ENCODE measurements at regions not wholly inside any gene's neighbourhood (a gene's known extent, or its start where the extent isn't known, plus 50 kb on each side); places are given as distances from the start of the nearest gene placed in this dataset.

- no peaks in the 10 kb centered on the region for H3K4me1 ChIP-seq
- intact Hi-C loops (cut with DNase I): no loop called here
- H3K9me3 ChIP-seq: no peaks in the 10 kb centered on the region
- H3K27ac ChIP-seq: peak overlapping the region in 1 of 2 donors; percentile 11
- H3K36me3 ChIP-seq: no peaks in the 10 kb centered on the region
- H3K27me3 ChIP-seq: no peaks in the 10 kb centered on the region
- no peak for TF ChIP-seq CTCF (IDR thresholded peaks at IDR 0.05)
- DNase-seq (ENCODE audit: low spot score in 2 of 2): no peak
- no peak overlapping the region for H3K4me3 ChIP-seq
Observed at GRCh38 chr11:128341280-128342248, 245.8 kb downstream of the ETS1 start.

- no peak for TF ChIP-seq CTCF (IDR thresholded peaks at IDR 0.05)
- no peak overlapping the region for H3K27ac ChIP-seq
- intact Hi-C loops (cut with DNase I): loop anchor here (5.0 kb wide), 1 partner anchor 293 kb away; no protein-coding TSS in a partner anchor
Observed at GRCh38 chr11:128339792-128340191, 247.6 kb downstream of the ETS1 start.

GRCh38 chr11:128338811-128339210, 248.5 kb downstream of the ETS1 start:
- Histone ChIP-seq H3K4me3 (no peak overlapping the region), H3K36me3 (no peaks in the 10 kb centered on the region), H3K9me3 (no peaks in the 10 kb centered on the region), H3K27ac (no peak overlapping the region), H3K27me3 (no peaks in the 10 kb centered on the region), H3K4me1 (no peaks in the 10 kb centered on the region)
- no peak for TF ChIP-seq CTCF (IDR thresholded peaks at IDR 0.05)
- intact Hi-C loops (cut with DNase I): loop anchor here (5.0 kb wide), 1 partner anchor 293 kb away; no protein-coding TSS in a partner anchor
- DNase-seq (ENCODE audit: low spot score in 2 of 2): no peak

More at GRCh38 chr11:128339792-128340191, 247.6 kb downstream of the ETS1 start:
- no peak overlapping the region for H3K4me3 ChIP-seq
- no peaks in the 10 kb centered on the region for H3K4me1 ChIP-seq
- H3K36me3 ChIP-seq: no peaks in the 10 kb centered on the region
- no peaks in the 10 kb centered on the region for H3K27me3 ChIP-seq
- no peak for DNase-seq (ENCODE audit: low spot score in 2 of 2)
- H3K9me3 ChIP-seq: no peaks in the 10 kb centered on the region

- Histone ChIP-seq H3K27me3 (no peaks in the 10 kb centered on the region), H3K27ac (no peak overlapping the region), H3K36me3 (no peaks in the 10 kb centered on the region), H3K4me1 (no peaks in the 10 kb centered on the region), H3K9me3 (no peaks in the 10 kb centered on the region), H3K4me3 (no peak overlapping the region)
- no peak for TF ChIP-seq CTCF (IDR thresholded peaks at IDR 0.05)
- DNase-seq (ENCODE audit: low spot score in 2 of 2): peak in 1 of 2 donors; percentile 77
- intact Hi-C loops (cut with DNase I): loop anchor here (5.0 kb wide), 1 partner anchor 296 kb away; no protein-coding TSS in a partner anchor
Observed at GRCh38 chr11:128336203-128336602, 251.2 kb downstream of the ETS1 start.

- H3K27ac ChIP-seq: no peak overlapping the region
Observed at GRCh38 chr11:128335729-128336128, 251.6 kb downstream of the ETS1 start.

More at GRCh38 chr11:128335729-128336128, 251.6 kb downstream of the ETS1 start:
- H3K9me3 ChIP-seq: no peaks in the 10 kb centered on the region
- H3K36me3 ChIP-seq: no peaks in the 10 kb centered on the region
- TF ChIP-seq CTCF (IDR thresholded peaks at IDR 0.05): no peak
- H3K4me3 ChIP-seq: no peak overlapping the region
- H3K27me3 ChIP-seq: no peaks in the 10 kb centered on the region
- H3K4me1 ChIP-seq: no peaks in the 10 kb centered on the region
- no peak for DNase-seq (ENCODE audit: low spot score in 2 of 2)
- intact Hi-C loops (cut with DNase I): loop anchor here (5.0 kb wide), 1 partner anchor 297 kb away; no protein-coding TSS in a partner anchor
